ENCODE measurements at regions not wholly inside any gene's neighbourhood (a gene's known extent, or its start where the extent isn't known, plus 50 kb on each side); places are given as distances from the start of the nearest gene placed in this dataset.

GRCh38 chr4:129565214-129565613, 469.3 kb downstream of the C4orf33 start:
- no peak for TF ChIP-seq CTCF (IDR thresholded peaks at IDR 0.05)
- TF ChIP-seq POLR2A (IDR thresholded peaks at IDR 0.05), result no peak
- TF ChIP-seq POLR2AphosphoS5 (IDR thresholded peaks at IDR 0.05), result no peak
- intact Hi-C loops (cut with DNase I; ENCODE audit: low total_unique reads), result no loop called here

GRCh38 chr4:129570326-129570725, 474.4 kb downstream of the C4orf33 start:
- DNase-seq (ENCODE audit: low spot score in 2 of 2), result no peak
- no peaks in the 10 kb centered on the region for H3K27me3 ChIP-seq
- H3K36me3 ChIP-seq, result no peaks in the 10 kb centered on the region
- no peaks in the 10 kb centered on the region for H3K4me1 ChIP-seq
- H3K27ac ChIP-seq, result no peak overlapping the region
- no peaks in the 10 kb centered on the region for H3K9me3 ChIP-seq
- intact Hi-C loops (cut with DNase I; ENCODE audit: low total_unique reads), result no loop called here
- TF ChIP-seq CTCF (IDR thresholded peaks at IDR 0.05) (no peak), POLR2AphosphoS5 (IDR thresholded peaks at IDR 0.05) (no peak), POLR2A (IDR thresholded peaks at IDR 0.05) (no peak)
- H3K4me3 ChIP-seq, result no peak overlapping the region

More at GRCh38 chr4:129565214-129565613, 469.3 kb downstream of the C4orf33 start:
- Histone ChIP-seq H3K27me3 (no peaks in the 10 kb centered on the region), H3K27ac (no peak overlapping the region), H3K4me3 (no peak overlapping the region), H3K4me1 (no peaks in the 10 kb centered on the region), H3K36me3 (no peaks in the 10 kb centered on the region), H3K9me3 (no peaks in the 10 kb centered on the region)
- DNase-seq (ENCODE audit: low spot score in 2 of 2), result no peak

GRCh38 chr4:129578336-129578735, 482.4 kb downstream of the C4orf33 start:
- H3K4me1 ChIP-seq, result no peaks in the 10 kb centered on the region
- no peaks in the 10 kb centered on the region for H3K9me3 ChIP-seq
- no peak overlapping the region for H3K27ac ChIP-seq
- intact Hi-C loops (cut with DNase I; ENCODE audit: low total_unique reads), result no loop called here
- no peaks in the 10 kb centered on the region for H3K27me3 ChIP-seq
- TF ChIP-seq CTCF (IDR thresholded peaks at IDR 0.05) (no peak), POLR2AphosphoS5 (IDR thresholded peaks at IDR 0.05) (no peak), POLR2A (IDR thresholded peaks at IDR 0.05) (no peak)
- H3K4me3 ChIP-seq, result no peak overlapping the region
- no peak for DNase-seq (ENCODE audit: low spot score in 2 of 2)
- no peaks in the 10 kb centered on the region for H3K36me3 ChIP-seq

DNA sequence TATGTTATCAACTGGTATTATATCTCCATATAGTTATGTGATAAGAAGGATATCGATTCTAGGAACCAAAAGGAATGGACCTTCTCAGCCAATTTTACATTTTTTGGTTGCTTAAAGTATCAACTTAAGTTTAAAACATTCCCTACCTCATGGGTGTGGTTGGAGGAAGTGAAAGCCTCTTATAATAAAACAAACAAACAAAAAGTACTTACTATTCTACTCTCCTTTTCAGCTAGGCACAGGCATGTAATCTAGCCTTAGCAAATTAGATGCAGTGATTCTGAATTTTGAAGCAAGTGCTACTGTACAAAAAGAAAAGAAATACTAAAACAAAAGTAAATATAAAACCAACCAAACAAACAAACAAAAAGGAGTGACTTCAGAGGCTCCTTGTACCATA, 485.4 kb downstream of the C4orf33 start:
- H3K4me3 ChIP-seq, result no peak overlapping the region
- no peak for TF ChIP-seq POLR2AphosphoS5 (IDR thresholded peaks at IDR 0.05)
- no peak for TF ChIP-seq CTCF (IDR thresholded peaks at IDR 0.05)
- no peak for TF ChIP-seq POLR2A (IDR thresholded peaks at IDR 0.05)
- no peaks in the 10 kb centered on the region for H3K27me3 ChIP-seq
- no peaks in the 10 kb centered on the region for H3K36me3 ChIP-seq
- no peak overlapping the region for H3K27ac ChIP-seq
- intact Hi-C loops (cut with DNase I; ENCODE audit: low total_unique reads), result no loop called here
- DNase-seq (ENCODE audit: low spot score in 2 of 2), result no peak
- peaks cover 0 to 11% of the 10 kb centered on the region in 2 donors for H3K9me3 ChIP-seq
- no peaks in the 10 kb centered on the region for H3K4me1 ChIP-seq

GRCh38 chr4:129583868-129584267, 487.9 kb downstream of the C4orf33 start:
- H3K4me1 ChIP-seq, result no peaks in the 10 kb centered on the region
- H3K36me3 ChIP-seq, result no peaks in the 10 kb centered on the region
- TF ChIP-seq POLR2A (IDR thresholded peaks at IDR 0.05) (no peak), CTCF (IDR thresholded peaks at IDR 0.05) (no peak), POLR2AphosphoS5 (IDR thresholded peaks at IDR 0.05) (no peak)
- DNase-seq (ENCODE audit: low spot score in 2 of 2), result no peak
- no peak overlapping the region for H3K4me3 ChIP-seq
- H3K27ac ChIP-seq, result no peak overlapping the region
- intact Hi-C loops (cut with DNase I; ENCODE audit: low total_unique reads), result no loop called here
- H3K27me3 ChIP-seq, result no peaks in the 10 kb centered on the region
- H3K9me3 ChIP-seq, result peaks cover 0 to 11% of the 10 kb centered on the region in 2 donors
